AG04450 (cell line): ENCODE measurements at regions not wholly inside any gene's neighbourhood (a gene's known extent, or its start where the extent isn't known, plus 50 kb on each side); places are given as distances from the start of the nearest gene placed in this dataset.
A peak's percentile ranks its signal among the peaks of the same experiment; 100 is the strongest.

ENCODE experiments used
- CTCF ChIA-PET: fragments of 300-600, 350-600 bp; formaldehyde crosslinking; extraction: SDS; loops from one replicate; lab custom pipeline; 2022; ENCODE audit warnings: antibody characterized with exemption, inconsistent platforms; lab: Charles Lee
- POLR2A ChIA-PET: fragments of 350-600 bp; formaldehyde crosslinking; extraction: SDS; loops from one replicate; lab custom pipeline; 2021; ENCODE audit warnings: antibody characterized with exemption, inconsistent platforms; lab: Yijun Ruan, JAX
- DNase-seq: peaks from one replicate; pipeline ENCODE4 v3.0.0-alpha.2; 2011; ENCODE audit warnings: low read depth, low spot score
- H3K27ac ChIP-seq: one replicate; pipeline ENCODE4 v1.5.1; 2012; ENCODE audit warnings: low read depth, low read length, control low read depth
- H3K27me3 ChIP-seq: one replicate; pipeline ENCODE4 v1.6.0; 2012; ENCODE audit warnings: low read length; ENCODE audit not compliant: control insufficient read depth, insufficient read depth
- H3K4me3 ChIP-seq: 2 replicates; pipeline ENCODE4 v1.5.1; 2011; ENCODE audit warnings: mild to moderate bottlenecking, low read depth, low read length, control low read depth
- H3K9me3 ChIP-seq: 2 replicates; pipeline ENCODE4 v1.5.1; 2012; ENCODE audit warnings: low read length; ENCODE audit not compliant: control insufficient read depth, insufficient read depth
- TF ChIP-seq, protein P1 (sequence below): IDR thresholded peaks from 2 replicates; pipeline ENCODE4 v1.5.1; 2011; ENCODE audit warnings: low read depth, low read length, control low read depth, inconsistent platforms

DNA sequence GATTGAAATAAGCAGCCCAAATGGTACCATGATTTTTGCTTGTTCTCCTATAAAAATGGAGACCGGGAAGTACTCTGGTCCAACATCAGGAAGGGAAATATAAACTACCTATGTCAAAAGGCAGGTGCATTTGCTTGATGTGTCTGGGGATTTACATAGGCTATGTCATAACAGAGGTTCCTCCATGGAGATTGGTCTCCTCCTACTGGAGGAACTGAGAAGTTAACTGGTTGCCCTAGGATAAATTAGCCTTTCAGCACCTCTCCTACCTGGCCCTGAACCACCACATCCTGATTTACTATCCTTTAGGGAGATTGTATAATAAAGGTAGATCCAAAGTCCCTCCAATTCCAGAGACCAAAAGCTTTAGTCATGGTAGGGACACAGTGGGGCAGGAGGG lies 1109.3 kb upstream of the B3GALT2 start:
- ChIA-PET CTCF (interaction anchor here (1.4 kb wide), 1 partner anchor 9 kb away, joined by 3 read pairs; no protein-coding TSS in a partner anchor), POLR2A (no interaction called here)
- Histone ChIP-seq H3K9me3 (no peaks in the 10 kb centered on the region), H3K27ac (no peak overlapping the region), H3K27me3 (no peaks in the 10 kb centered on the region), H3K4me3 (no peak overlapping the region)
- TF ChIP-seq, protein P1, sequence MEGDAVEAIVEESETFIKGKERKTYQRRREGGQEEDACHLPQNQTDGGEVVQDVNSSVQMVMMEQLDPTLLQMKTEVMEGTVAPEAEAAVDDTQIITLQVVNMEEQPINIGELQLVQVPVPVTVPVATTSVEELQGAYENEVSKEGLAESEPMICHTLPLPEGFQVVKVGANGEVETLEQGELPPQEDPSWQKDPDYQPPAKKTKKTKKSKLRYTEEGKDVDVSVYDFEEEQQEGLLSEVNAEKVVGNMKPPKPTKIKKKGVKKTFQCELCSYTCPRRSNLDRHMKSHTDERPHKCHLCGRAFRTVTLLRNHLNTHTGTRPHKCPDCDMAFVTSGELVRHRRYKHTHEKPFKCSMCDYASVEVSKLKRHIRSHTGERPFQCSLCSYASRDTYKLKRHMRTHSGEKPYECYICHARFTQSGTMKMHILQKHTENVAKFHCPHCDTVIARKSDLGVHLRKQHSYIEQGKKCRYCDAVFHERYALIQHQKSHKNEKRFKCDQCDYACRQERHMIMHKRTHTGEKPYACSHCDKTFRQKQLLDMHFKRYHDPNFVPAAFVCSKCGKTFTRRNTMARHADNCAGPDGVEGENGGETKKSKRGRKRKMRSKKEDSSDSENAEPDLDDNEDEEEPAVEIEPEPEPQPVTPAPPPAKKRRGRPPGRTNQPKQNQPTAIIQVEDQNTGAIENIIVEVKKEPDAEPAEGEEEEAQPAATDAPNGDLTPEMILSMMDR: peak; percentile 68
- DNase-seq: no peak

DNA sequence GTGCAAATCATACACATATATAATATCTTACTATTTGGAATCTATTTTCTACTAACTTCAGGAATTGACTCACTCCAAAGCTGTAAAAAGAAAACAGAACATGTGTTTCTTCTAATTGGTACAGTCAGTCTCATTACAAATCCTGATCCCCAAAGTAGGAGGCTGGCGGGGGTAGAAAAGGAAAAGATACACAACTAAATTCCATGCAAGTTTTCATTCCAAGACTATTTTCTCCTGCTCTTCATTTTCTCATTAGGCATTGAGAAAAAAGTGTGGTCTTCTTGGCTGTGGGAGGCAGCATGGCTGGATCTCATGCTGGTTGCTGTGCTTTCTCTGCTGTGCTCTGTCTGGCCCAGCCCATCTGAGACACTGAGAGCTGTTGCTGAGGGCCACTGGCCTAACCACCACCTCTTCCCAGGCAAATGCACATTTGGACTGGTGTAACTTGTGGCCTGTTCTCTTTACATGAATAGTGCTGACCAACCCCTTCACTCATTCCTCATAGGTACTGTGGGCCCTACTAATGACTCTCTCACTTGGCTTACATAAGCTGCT lies 1107.5 kb upstream of the B3GALT2 start:
- Histone ChIP-seq H3K9me3 (no peaks in the 10 kb centered on the region), H3K27me3 (no peaks in the 10 kb centered on the region), H3K4me3 (no peak overlapping the region), H3K27ac (no peak overlapping the region)
- ChIA-PET CTCF (interaction anchor here (0.7 kb wide), 1 partner anchor 1104 kb away, joined by 3 read pairs; no protein-coding TSS in a partner anchor), POLR2A (no interaction called here)
- no peak for DNase-seq
- TF ChIP-seq, protein P1: no peak

DNA sequence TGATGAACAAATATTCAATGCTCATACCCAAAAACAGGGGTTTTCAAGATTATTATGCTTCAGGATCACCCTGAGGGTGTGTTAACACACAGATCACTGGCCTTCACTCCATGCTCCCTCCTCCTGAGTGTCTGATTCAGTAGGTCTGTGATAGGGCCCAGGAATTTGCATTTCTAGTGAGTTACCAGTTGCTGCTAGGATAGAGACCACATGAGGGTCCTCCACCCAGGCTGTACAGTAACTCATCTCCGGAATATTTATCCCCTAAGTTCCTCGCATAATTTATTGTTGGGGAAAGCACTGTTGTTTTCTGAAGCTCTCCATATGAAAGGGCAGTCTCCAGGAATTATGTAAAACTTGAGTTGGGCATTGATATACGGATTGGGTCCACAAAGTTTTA lies 1106.6 kb upstream of the B3GALT2 start:
- CTCF ChIA-PET: no interaction called here
- no peak for DNase-seq
- no peak overlapping the region for H3K4me3 ChIP-seq
- H3K27me3 ChIP-seq: no peaks in the 10 kb centered on the region
- POLR2A ChIA-PET: interaction anchor here (0.6 kb wide), 1 partner anchor 1032 kb away, joined by 4 read pairs; no protein-coding TSS in a partner anchor
- no peaks in the 10 kb centered on the region for H3K9me3 ChIP-seq
- no peak overlapping the region for H3K27ac ChIP-seq
- TF ChIP-seq, protein P1: no peak

DNA sequence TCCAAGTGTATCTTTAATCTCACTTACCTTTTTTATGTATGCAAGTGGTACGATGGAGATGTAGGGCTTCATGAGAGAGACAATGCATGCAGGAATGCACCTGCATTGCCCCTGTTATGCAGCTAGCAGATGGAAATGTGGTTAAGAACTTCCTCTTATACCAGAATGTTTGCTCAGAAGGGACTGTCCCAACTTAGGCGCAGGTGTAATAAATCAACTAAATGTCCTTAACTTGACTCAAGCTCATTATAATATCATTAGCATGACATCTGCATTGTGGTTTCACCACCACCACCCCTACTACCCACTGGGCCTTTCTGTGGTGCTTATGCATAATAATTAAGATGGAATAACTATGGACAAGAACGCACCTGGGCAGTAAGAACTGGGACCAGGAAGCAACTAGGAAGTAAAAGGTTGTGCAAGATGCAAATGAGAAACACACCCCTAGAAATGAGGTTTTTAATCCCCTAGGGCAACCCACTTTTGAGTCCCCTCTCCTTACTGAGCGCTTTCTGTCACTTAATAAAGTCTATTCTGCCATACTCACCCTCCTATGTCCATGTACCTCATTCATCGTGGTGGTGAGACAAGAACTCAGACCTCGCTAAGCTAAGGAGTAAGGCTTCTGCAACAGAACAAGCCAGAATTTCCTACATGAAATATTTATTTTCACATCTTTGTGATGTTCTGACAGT lies 1103.3 kb upstream of the B3GALT2 start:
- ChIA-PET CTCF (no interaction called here), POLR2A (interaction anchor here (0.5 kb wide), 1 partner anchor 441 kb away, joined by 4 read pairs; no protein-coding TSS in a partner anchor)
- no peak overlapping the region for H3K4me3 ChIP-seq
- H3K27ac ChIP-seq: no peak overlapping the region
- TF ChIP-seq, protein P1: no peak
- no peak for DNase-seq
- H3K27me3 ChIP-seq: no peaks in the 10 kb centered on the region
- no peaks in the 10 kb centered on the region for H3K9me3 ChIP-seq

DNA sequence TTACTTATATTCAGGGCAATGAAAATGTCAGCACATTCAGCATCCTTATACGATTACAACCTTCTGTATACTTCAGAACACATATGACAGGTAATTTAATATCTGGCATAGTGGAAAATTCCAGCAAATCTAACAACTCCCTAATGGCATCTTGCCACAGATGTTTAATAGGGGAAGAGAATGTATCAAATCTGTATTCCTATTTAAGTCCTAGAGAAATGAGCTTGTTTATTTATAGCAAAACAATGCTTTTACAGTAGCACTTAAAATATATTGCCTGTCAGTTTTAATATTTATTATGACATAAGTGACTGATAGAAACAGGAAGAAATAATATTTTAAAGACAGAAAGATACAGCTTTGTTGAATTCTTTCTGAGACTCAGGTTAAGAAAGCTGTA lies 1101.8 kb upstream of the B3GALT2 start:
- Histone ChIP-seq H3K4me3 (no peak overlapping the region), H3K27ac (no peak overlapping the region), H3K27me3 (no peaks in the 10 kb centered on the region), H3K9me3 (no peaks in the 10 kb centered on the region)
- ChIA-PET POLR2A (no interaction called here), CTCF (interaction anchor here (0.5 kb wide), 1 partner anchor 1218 kb away, joined by 3 read pairs; no protein-coding TSS in a partner anchor)
- DNase-seq: no peak
- TF ChIP-seq, protein P1: no peak
